HEK293 (cell line): ENCODE measurements at regions not wholly inside any gene's neighbourhood (a gene's known extent, or its start where the extent isn't known, plus 50 kb on each side); places are given as distances from the start of the nearest gene placed in this dataset.

Experiments used
- CTCF ChIA-PET: fragments of 350-600 bp; formaldehyde crosslinking; extraction: SDS; loops from one replicate; lab custom pipeline; 2021; ENCODE audit warnings: antibody characterized with exemption; lab: Yijun Ruan, JAX
- POLR2A ChIA-PET: fragments of 300-600 bp; formaldehyde crosslinking; extraction: SDS; loops from one replicate; lab custom pipeline; 2020; ENCODE audit warnings: antibody characterized with exemption, inconsistent platforms; lab: Yijun Ruan, JAX
- H3K27ac ChIP-seq: fragments of 200-500 bp; sonication (Bioruptor generic); 2 replicates; pipeline ENCODE4 v1.5.1; 2014; ENCODE audit warnings: low read depth, low read length, control low read depth, inconsistent platforms; ENCODE audit errors: extremely low read depth
- H3K36me3 ChIP-seq, 2 experiments: fragments of 200-500 bp in 1 of 2; sonication (Bioruptor generic) in 1 of 2; 1 replicate in 1 of 2; 2 replicates in 1 of 2; pipeline ENCODE4 v1.5.1; 2014 to 2017; ENCODE audit warnings: inconsistent platforms in 2 of 2, low read length in 2 of 2; ENCODE audit not compliant: control insufficient read depth in 2 of 2, insufficient read depth in 1 of 2
- H3K4me1 ChIP-seq: fragments of 200-500 bp; sonication (Bioruptor generic); 2 replicates; pipeline ENCODE4 v1.5.1; 2014; ENCODE audit warnings: mild to moderate bottlenecking, low read length, inconsistent platforms; ENCODE audit not compliant: control insufficient read depth, insufficient read depth
- H3K4me3 ChIP-seq: 2 replicates; pipeline ENCODE4 v1.5.1; 2011; ENCODE audit warnings: low read depth, mild to moderate bottlenecking, control low read depth, low read length, moderate library complexity
- H3K9me3 ChIP-seq: fragments of 200-500 bp; sonication (Bioruptor generic); 2 replicates; pipeline ENCODE4 v1.5.1; 2014; ENCODE audit warnings: low read depth, low read length, inconsistent platforms; ENCODE audit not compliant: control insufficient read depth, insufficient read depth
- CTCF ChIP-seq: fragments of 450-650 bp; formaldehyde crosslinking; IDR thresholded peaks from 2 replicates; pipeline ENCODE4 v1.5.1; 2016; ENCODE audit warnings: missing biosample characterization, missing genetic modification characterization
- GFI1B ChIP-seq: fragments of 450-650 bp; formaldehyde crosslinking; IDR thresholded peaks from 2 replicates; pipeline ENCODE4 v1.5.1; 2016; ENCODE audit warnings: missing biosample characterization, missing genetic modification characterization
- HOXD13 ChIP-seq: sonication (generic); formaldehyde crosslinking; IDR thresholded peaks from 2 replicates; pipeline ENCODE4 v1.8.0; 2022; ENCODE audit warnings: missing genetic modification reagents, borderline replicate concordance
- KLF1 ChIP-seq: fragments of 450-650 bp; formaldehyde crosslinking; IDR thresholded peaks from 2 replicates; pipeline ENCODE4 v1.5.1; 2016; ENCODE audit warnings: missing biosample characterization, missing genetic modification characterization
- RBAK ChIP-seq: fragments of 450-650 bp; formaldehyde crosslinking; IDR thresholded peaks from 2 replicates; pipeline ENCODE4 v1.5.1; 2016; ENCODE audit warnings: missing biosample characterization, missing genetic modification characterization
- SALL2 ChIP-seq: fragments of 450-650 bp; formaldehyde crosslinking; IDR thresholded peaks from 2 replicates; pipeline ENCODE4 v1.5.0; 2017; ENCODE audit warnings: missing biosample characterization, mild to moderate bottlenecking, missing genetic modification characterization, borderline replicate concordance
- SCRT2 ChIP-seq: fragments of 450-650 bp; formaldehyde crosslinking; IDR thresholded peaks from 2 replicates; pipeline ENCODE4 v1.5.1; 2016; ENCODE audit warnings: missing biosample characterization, missing genetic modification characterization
- ZBTB17 ChIP-seq: fragments of 450-650 bp; formaldehyde crosslinking; IDR thresholded peaks from 2 replicates; pipeline ENCODE4 v1.5.1; 2016; ENCODE audit warnings: missing biosample characterization, missing genetic modification characterization
- ZBTB20 ChIP-seq: fragments of 450-650 bp; formaldehyde crosslinking; IDR thresholded peaks from 2 replicates; pipeline ENCODE4 v1.5.1; 2016; ENCODE audit warnings: missing biosample characterization, missing genetic modification characterization
- ZBTB26 ChIP-seq: fragments of 450-650 bp; formaldehyde crosslinking; optimal IDR thresholded peaks from 2 replicates; pipeline ENCODE3; 2016; ENCODE audit warnings: missing biosample characterization, mild to moderate bottlenecking, missing genetic modification characterization
- ZBTB48 ChIP-seq: fragments of 450-650 bp; formaldehyde crosslinking; IDR thresholded peaks from 2 replicates; pipeline ENCODE4 v1.5.1; 2016; ENCODE audit warnings: missing biosample characterization, missing genetic modification characterization
- ZBTB7A ChIP-seq: fragments of 450-650 bp; formaldehyde crosslinking; IDR thresholded peaks from 2 replicates; pipeline ENCODE4 v1.5.1; 2016; ENCODE audit warnings: low read depth, missing biosample characterization, missing genetic modification characterization
- ZNF114 ChIP-seq: fragments of 450-650 bp; formaldehyde crosslinking; IDR thresholded peaks from 2 replicates; pipeline ENCODE4 v1.5.0; 2017; ENCODE audit warnings: missing biosample characterization, missing genetic modification characterization
- ZNF132 ChIP-seq: fragments of 450-650 bp; formaldehyde crosslinking; IDR thresholded peaks from 2 replicates; pipeline ENCODE4 v1.5.1; 2017; ENCODE audit warnings: missing biosample characterization, missing genetic modification characterization, borderline replicate concordance
- ZNF140 ChIP-seq: fragments of 450-650 bp; formaldehyde crosslinking; IDR thresholded peaks from 2 replicates; pipeline ENCODE4 v1.5.1; 2016; ENCODE audit warnings: missing biosample characterization, missing genetic modification characterization
- ZNF248 ChIP-seq: fragments of 450-650 bp; formaldehyde crosslinking; IDR thresholded peaks from 2 replicates; pipeline ENCODE4 v1.5.1; 2017; ENCODE audit warnings: missing biosample characterization, missing genetic modification characterization
- ZNF280D ChIP-seq: fragments of 450-650 bp; formaldehyde crosslinking; IDR thresholded peaks from 2 replicates; pipeline ENCODE4 v1.5.1; 2016; ENCODE audit warnings: missing biosample characterization, missing genetic modification characterization
- ZNF292 ChIP-seq: fragments of 450-650 bp; formaldehyde crosslinking; IDR thresholded peaks from 2 replicates; pipeline ENCODE4 v1.5.1; 2016; ENCODE audit warnings: low read depth, missing biosample characterization, missing genetic modification characterization, borderline replicate concordance
- ZNF366 ChIP-seq: fragments of 450-650 bp; formaldehyde crosslinking; conservative IDR thresholded peaks from 2 replicates; pipeline ENCODE4 v1.5.1; 2016; ENCODE audit warnings: missing biosample characterization, missing genetic modification characterization
- ZNF423 ChIP-seq: fragments of 450-650 bp; formaldehyde crosslinking; IDR thresholded peaks from 2 replicates; pipeline ENCODE4 v1.5.1; 2016; ENCODE audit warnings: missing biosample characterization, missing genetic modification characterization
- ZNF514 ChIP-seq: fragments of 450-650 bp; formaldehyde crosslinking; IDR thresholded peaks from 2 replicates; pipeline ENCODE4 v1.5.1; 2016; ENCODE audit warnings: missing biosample characterization, missing genetic modification characterization
- ZNF658 ChIP-seq: fragments of 450-650 bp; formaldehyde crosslinking; IDR thresholded peaks from 2 replicates; pipeline ENCODE4; 2016; ENCODE audit warnings: missing biosample characterization, missing genetic modification characterization
- ZNF707 ChIP-seq: fragments of 450-650 bp; formaldehyde crosslinking; IDR thresholded peaks from 2 replicates; pipeline ENCODE4 v1.5.1; 2016; ENCODE audit warnings: missing biosample characterization, missing genetic modification characterization
- ZNF76 ChIP-seq: fragments of 450-650 bp; formaldehyde crosslinking; IDR thresholded peaks from 2 replicates; pipeline ENCODE4; 2016; ENCODE audit warnings: low read depth, missing biosample characterization, missing genetic modification characterization, borderline replicate concordance
- ZSCAN30 ChIP-seq: fragments of 450-650 bp; IDR thresholded peaks from 2 replicates; pipeline ENCODE4 v1.5.1; 2018; ENCODE audit warnings: missing biosample characterization, mild to moderate bottlenecking, missing genetic modification characterization, moderate library complexity
- ZXDB ChIP-seq: fragments of 450-650 bp; formaldehyde crosslinking; IDR thresholded peaks from 2 replicates; pipeline ENCODE4 v1.5.1; 2016; ENCODE audit warnings: missing biosample characterization, missing genetic modification characterization

- POLR2A ChIA-PET, result no interaction called here
- H3K27ac ChIP-seq, result no peak overlapping the region
- CTCF ChIA-PET, result no interaction called here
- H3K36me3 ChIP-seq, result no peaks in the 10 kb centered on the region
- H3K9me3 ChIP-seq, result no peaks in the 10 kb centered on the region
- TF ChIP-seq ZNF140 (no peak), ZBTB26 (tag by site-specific recombination) (no peak), ZNF248 (tag by site-specific recombination) (no peak), ZBTB7A (tag by site-specific recombination) (no peak), SALL2 (tag by site-specific recombination) (no peak), ZNF76 (tag by site-specific recombination) (no peak), CTCF (tag by site-specific recombination) (no peak), HOXD13 (CRISPR knock-in tag) (no peak), RBAK (no peak)
- H3K4me1 ChIP-seq, result no peaks in the 10 kb centered on the region
- no peak overlapping the region for H3K4me3 ChIP-seq
These were observed 230.7 kb downstream of the TFAP2C start for GRCh38 chr20:56859801-56860261.

- TF ChIP-seq SCRT2 (tag by site-specific recombination), result no peak
- no peak for TF ChIP-seq ZNF76 (tag by site-specific recombination)
- no peak for TF ChIP-seq ZNF292 (tag by site-specific recombination)
- no peak for TF ChIP-seq ZNF658 (tag by site-specific recombination)
- no peak for TF ChIP-seq GFI1B (tag by site-specific recombination)
- no peak for TF ChIP-seq KLF1
- TF ChIP-seq ZXDB (tag by site-specific recombination), result no peak
- no peak for TF ChIP-seq ZNF132
- no peak for TF ChIP-seq ZNF248 (tag by site-specific recombination)
- no peak for TF ChIP-seq ZSCAN30 (tag by site-specific recombination)
- no peak for TF ChIP-seq ZNF366 (tag by site-specific recombination)
- TF ChIP-seq ZBTB20 (tag by site-specific recombination), result no peak
- no peak for TF ChIP-seq ZBTB48
- TF ChIP-seq ZNF514 (tag by site-specific recombination), result no peak
- no peak for TF ChIP-seq ZNF280D (tag by site-specific recombination)
- TF ChIP-seq ZNF114 (tag by site-specific recombination), result no peak
- no peak for TF ChIP-seq ZNF140
- TF ChIP-seq ZBTB17, result no peak
- TF ChIP-seq ZNF423 (tag by site-specific recombination), result no peak
- no peak for TF ChIP-seq ZNF707 (tag by site-specific recombination)
- Histone ChIP-seq H3K36me3 (no peaks in the 10 kb centered on the region), H3K27ac (no peak overlapping the region), H3K4me1 (no peaks in the 10 kb centered on the region), H3K4me3 (no peak overlapping the region), H3K9me3 (no peaks in the 10 kb centered on the region)
- CTCF ChIA-PET, result interaction anchor here (0.5 to 0.7 kb wide), 2 partner anchors 10 to 35 kb away, joined by 3 read pairs; no protein-coding TSS in a partner anchor
- POLR2A ChIA-PET, result no interaction called here
These were observed 231.3 kb downstream of the TFAP2C start for GRCh38 chr20:56860413-56860812.
